ENCODE measurements at regions not wholly inside any gene's neighbourhood (a gene's known extent, or its start where the extent isn't known, plus 50 kb on each side); places are given as distances from the start of the nearest gene placed in this dataset.

DNA sequence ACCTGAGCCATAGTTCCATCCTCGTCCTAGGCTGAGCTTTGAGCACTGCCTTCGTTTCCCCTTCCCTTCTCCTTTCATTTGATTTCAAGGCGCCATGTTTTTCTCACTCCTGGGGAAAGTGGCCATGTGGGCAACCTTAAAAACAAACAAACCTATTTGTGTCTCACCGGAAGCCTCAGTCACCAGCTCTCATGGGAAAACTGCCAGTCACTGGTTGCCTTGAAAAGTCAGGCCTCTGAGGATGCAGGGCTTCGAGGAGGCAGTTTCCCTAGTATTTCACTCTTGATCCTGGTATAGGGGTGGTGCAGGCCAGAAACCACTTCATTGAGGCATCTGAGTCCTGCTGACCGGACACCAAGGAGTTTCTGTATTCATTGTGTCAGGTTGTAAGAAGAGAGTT lies 59.2 kb upstream of the TRIB2 start:
- Histone ChIP-seq H3K9me3 (ENCODE audit: insufficient read depth, low read length) (no peaks in the 10 kb centered on the region), H3K27ac (ENCODE audit: low read length) (no peak overlapping the region), H3K36me3 (replicated peaks; ENCODE audit: low read depth, low read length) (no peaks in the 10 kb centered on the region), H3K4me2 (ENCODE audit: low read length) (no peak overlapping the region), H4K20me1 (ENCODE audit: insufficient read depth, low read length) (no peaks in the 10 kb centered on the region), H3K79me2 (ENCODE audit: low read length) (no peaks in the 10 kb centered on the region), H3K4me1 (ENCODE audit: low read length) (no peaks in the 10 kb centered on the region), H3K9ac (ENCODE audit: low read length) (no peak overlapping the region), H3K27me3 (ENCODE audit: low read depth, low read length) (no peaks in the 10 kb centered on the region), H2AFZ (ENCODE audit: low read depth, low read length) (no peak overlapping the region), H3K4me3 (ENCODE audit: low read length) (no peak overlapping the region)
- TF ChIP-seq EZH2phosphoT487 (IDR thresholded peaks at IDR 0.05; ENCODE audit: low read depth), result no peak
- TF ChIP-seq, protein P1, sequence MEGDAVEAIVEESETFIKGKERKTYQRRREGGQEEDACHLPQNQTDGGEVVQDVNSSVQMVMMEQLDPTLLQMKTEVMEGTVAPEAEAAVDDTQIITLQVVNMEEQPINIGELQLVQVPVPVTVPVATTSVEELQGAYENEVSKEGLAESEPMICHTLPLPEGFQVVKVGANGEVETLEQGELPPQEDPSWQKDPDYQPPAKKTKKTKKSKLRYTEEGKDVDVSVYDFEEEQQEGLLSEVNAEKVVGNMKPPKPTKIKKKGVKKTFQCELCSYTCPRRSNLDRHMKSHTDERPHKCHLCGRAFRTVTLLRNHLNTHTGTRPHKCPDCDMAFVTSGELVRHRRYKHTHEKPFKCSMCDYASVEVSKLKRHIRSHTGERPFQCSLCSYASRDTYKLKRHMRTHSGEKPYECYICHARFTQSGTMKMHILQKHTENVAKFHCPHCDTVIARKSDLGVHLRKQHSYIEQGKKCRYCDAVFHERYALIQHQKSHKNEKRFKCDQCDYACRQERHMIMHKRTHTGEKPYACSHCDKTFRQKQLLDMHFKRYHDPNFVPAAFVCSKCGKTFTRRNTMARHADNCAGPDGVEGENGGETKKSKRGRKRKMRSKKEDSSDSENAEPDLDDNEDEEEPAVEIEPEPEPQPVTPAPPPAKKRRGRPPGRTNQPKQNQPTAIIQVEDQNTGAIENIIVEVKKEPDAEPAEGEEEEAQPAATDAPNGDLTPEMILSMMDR (IDR thresholded peaks at IDR 0.05; ENCODE audit: low read depth, low read length), result no peak

DNA sequence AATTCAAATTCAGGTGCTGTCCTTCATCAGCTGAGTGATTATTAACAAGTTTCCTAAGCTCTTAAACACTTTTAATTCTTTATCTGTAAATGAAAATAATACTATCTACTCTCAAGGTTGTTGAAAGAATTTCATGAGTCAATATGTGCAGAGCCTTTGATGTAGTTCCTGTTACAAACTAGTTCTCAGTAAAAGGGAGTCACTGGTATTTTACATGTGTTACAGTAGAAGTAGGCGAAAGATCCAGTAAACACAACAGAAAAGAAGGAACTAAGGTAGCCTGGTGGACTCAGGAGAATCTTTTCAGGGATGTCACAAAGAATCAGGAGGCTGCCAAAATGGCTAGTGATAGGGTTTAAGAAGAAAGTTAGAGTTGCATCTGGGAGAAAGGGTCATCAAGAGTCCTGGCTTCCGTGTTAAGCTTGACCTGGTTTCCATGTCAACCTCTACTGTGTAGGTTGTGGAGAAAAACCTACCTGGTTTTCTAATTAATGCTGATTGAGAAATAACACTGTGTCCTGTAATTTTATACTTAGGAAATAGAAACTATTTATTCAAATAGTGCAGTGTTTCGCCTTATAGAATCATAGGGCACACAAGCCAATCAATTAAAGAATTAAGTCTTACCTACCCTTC lies 58.3 kb upstream of the TRIB2 start:
- no peaks in the 10 kb centered on the region for H3K9me3 ChIP-seq (ENCODE audit: insufficient read depth, low read length)
- H3K27me3 ChIP-seq (ENCODE audit: low read depth, low read length), result no peaks in the 10 kb centered on the region
- no peaks in the 10 kb centered on the region for H4K20me1 ChIP-seq (ENCODE audit: insufficient read depth, low read length)
- H2AFZ ChIP-seq (ENCODE audit: low read depth, low read length), result no peak overlapping the region
- no peaks in the 10 kb centered on the region for H3K4me1 ChIP-seq (ENCODE audit: low read length)
- no peaks in the 10 kb centered on the region for H3K79me2 ChIP-seq (ENCODE audit: low read length)
- no peak overlapping the region for H3K4me2 ChIP-seq (ENCODE audit: low read length)
- H3K9ac ChIP-seq (ENCODE audit: low read length), result no peak overlapping the region
- H3K4me3 ChIP-seq (ENCODE audit: low read length), result no peak overlapping the region
- TF ChIP-seq, protein P1 (IDR thresholded peaks at IDR 0.05; ENCODE audit: low read depth, low read length), result no peak
- no peak for TF ChIP-seq EZH2phosphoT487 (IDR thresholded peaks at IDR 0.05; ENCODE audit: low read depth)
- no peaks in the 10 kb centered on the region for H3K36me3 ChIP-seq (replicated peaks; ENCODE audit: low read depth, low read length)
- H3K27ac ChIP-seq (ENCODE audit: low read length), result no peak overlapping the region

DNA sequence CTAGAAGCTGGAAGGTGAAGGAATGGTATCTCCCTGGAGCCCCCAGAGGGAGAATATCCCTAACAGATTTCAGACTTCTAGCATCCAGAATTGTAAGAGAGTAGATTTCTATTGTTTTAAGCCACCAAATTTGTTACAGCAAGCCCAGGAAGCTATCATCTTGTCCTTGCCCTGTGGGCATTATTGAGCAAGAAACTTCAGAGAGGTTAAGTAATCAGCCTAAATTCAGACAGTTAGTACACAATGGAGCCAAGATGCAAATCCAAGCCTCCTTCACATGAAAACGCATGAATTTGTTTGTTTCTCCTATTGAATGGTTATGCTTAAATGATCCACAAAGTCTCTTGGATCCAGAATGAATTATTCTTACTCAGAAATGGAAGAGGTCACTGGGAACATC lies 55.2 kb upstream of the TRIB2 start:
- TF ChIP-seq, protein P1 (IDR thresholded peaks at IDR 0.05; ENCODE audit: low read depth, low read length), result no peak
- TF ChIP-seq EZH2phosphoT487 (IDR thresholded peaks at IDR 0.05; ENCODE audit: low read depth), result no peak
- no peak overlapping the region for H3K9ac ChIP-seq (ENCODE audit: low read length)
- H3K4me2 ChIP-seq (ENCODE audit: low read length), result no peak overlapping the region
- H2AFZ ChIP-seq (ENCODE audit: low read depth, low read length), result no peak overlapping the region
- H3K27ac ChIP-seq (ENCODE audit: low read length), result no peak overlapping the region
- no peaks in the 10 kb centered on the region for H3K36me3 ChIP-seq (replicated peaks; ENCODE audit: low read depth, low read length)
- no peak overlapping the region for H3K4me3 ChIP-seq (ENCODE audit: low read length)
- peaks cover 6% of the 10 kb centered on the region; the same call in 1 of the 2 replicates for H3K9me3 ChIP-seq (ENCODE audit: insufficient read depth, low read length)
- H3K4me1 ChIP-seq (ENCODE audit: low read length), result no peaks in the 10 kb centered on the region
- no peaks in the 10 kb centered on the region for H3K27me3 ChIP-seq (ENCODE audit: low read depth, low read length)
- no peaks in the 10 kb centered on the region for H4K20me1 ChIP-seq (ENCODE audit: insufficient read depth, low read length)
- H3K79me2 ChIP-seq (ENCODE audit: low read length), result no peaks in the 10 kb centered on the region

DNA sequence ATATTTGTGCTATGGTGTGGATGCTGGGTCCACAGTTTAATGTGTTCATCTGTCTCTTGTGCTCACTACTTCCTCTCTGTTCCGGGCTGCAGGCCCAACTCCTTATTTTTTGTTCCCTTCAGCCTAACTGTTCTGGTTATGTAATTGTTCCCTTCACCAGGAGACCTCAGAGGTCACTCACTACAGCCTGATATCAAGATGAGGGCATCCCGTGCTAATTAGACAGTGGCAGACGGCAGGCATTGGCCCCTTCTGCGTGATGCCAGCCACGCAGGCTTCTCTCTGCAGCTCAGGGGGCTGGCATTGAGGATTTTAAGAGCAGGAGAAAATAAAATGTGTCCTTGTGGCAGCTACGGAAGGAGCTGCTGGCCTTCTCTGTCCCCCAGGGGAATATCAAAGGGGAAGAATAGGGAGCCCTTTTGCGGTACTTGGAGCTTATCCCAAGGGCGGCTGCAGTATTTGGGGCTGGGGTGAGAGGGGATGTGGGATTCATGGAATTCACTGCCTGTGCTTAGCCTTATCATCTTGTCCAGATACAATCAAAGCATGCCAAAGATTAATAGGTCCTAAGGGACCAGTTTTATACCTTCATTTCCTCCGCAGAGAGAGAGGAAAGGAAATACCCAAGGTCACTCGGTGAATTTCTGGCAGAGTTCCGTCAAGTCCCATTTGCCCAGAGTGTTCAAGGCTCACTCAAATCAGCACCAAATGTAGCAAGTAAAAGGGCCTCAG lies 53.3 kb upstream of the TRIB2 start:
- TF ChIP-seq, protein P1 (IDR thresholded peaks at IDR 0.05; ENCODE audit: low read depth, low read length), result no peak
- no peak for TF ChIP-seq EZH2phosphoT487 (IDR thresholded peaks at IDR 0.05; ENCODE audit: low read depth)
- H3K9me3 ChIP-seq (ENCODE audit: insufficient read depth, low read length), result peaks cover 8% of the 10 kb centered on the region; the same call in 1 of the 2 replicates

More for the DNA sequence above, 53.3 kb upstream of the TRIB2 start:
- Histone ChIP-seq H4K20me1 (ENCODE audit: insufficient read depth, low read length) (no peaks in the 10 kb centered on the region), H3K79me2 (ENCODE audit: low read length) (no peaks in the 10 kb centered on the region), H3K27me3 (ENCODE audit: low read depth, low read length) (peaks cover 5% of the 10 kb centered on the region; the same call in 1 of the 2 replicates), H2AFZ (ENCODE audit: low read depth, low read length) (no peak overlapping the region), H3K27ac (ENCODE audit: low read length) (no peak overlapping the region), H3K9ac (ENCODE audit: low read length) (no peak overlapping the region), H3K4me3 (ENCODE audit: low read length) (no peak overlapping the region), H3K4me1 (ENCODE audit: low read length) (no peaks in the 10 kb centered on the region), H3K4me2 (ENCODE audit: low read length) (no peak overlapping the region), H3K36me3 (replicated peaks; ENCODE audit: low read depth, low read length) (no peaks in the 10 kb centered on the region)
